ENCODE measurements at regions not wholly inside any gene's neighbourhood (a gene's known extent, or its start where the extent isn't known, plus 50 kb on each side); places are given as distances from the start of the nearest gene placed in this dataset.

DNA sequence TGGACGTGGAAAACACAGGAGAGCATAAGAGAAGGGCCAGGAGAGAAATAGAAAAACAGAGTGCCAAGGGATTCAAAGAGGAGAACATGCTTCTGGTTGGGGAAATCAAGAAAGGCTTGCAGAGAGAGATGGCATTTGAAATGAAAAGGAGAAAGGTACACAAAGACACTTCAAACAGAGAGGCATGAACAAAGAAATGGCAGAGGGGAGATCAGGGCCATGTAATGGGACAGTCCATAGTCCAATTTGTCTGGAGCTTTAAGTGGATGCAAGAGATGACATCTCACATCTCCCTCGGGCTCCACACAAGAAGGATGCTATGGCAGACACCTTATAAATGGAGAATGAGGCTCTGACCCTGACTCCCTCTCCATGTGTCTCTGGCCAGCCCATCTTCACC, 331.1 kb downstream of the MLLT3 start:
- Histone ChIP-seq H3K27ac (ENCODE audit: low read length) (no peak overlapping the region), H3K36me3 (ENCODE audit: control insufficient read depth, insufficient read depth, low read length) (no peaks in the 10 kb centered on the region), H3K4me3 (ENCODE audit: low read length) (no peak overlapping the region), H3K27me3 (ENCODE audit: control insufficient read depth, insufficient read depth, low read length) (peaks cover 2% of the 10 kb centered on the region), H3K9me3 (replicated peaks; ENCODE audit: control insufficient read depth, low read depth, low read length) (peaks cover 2% of the 10 kb centered on the region), H3K4me1 (ENCODE audit: control insufficient read depth, insufficient read depth, low read length) (peaks cover 17% of the 10 kb centered on the region)
- no peak for DNase-seq
- WGBS (ENCODE audit: insufficient coverage) = 60% methylated on average over 2 of the region's 2 CpGs

DNA sequence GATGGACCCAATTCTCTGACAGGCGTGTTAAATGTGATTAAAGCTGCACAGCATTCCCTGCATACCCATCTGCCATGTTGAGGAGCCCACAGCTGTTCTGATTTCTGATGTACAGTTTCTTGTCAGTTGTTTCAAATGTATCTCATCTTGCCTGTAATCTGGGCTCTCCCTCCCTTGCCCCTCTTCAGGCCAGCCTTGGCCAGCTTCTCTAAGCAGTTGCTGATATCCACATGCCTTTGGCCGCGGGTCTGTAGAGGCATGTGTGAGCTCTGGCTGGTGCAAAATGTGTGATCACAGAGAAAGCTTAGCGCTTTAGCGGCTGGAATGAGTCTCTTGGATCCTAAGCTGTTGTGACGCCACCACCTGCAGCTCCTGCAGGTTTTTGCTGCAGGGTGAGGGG, 332.0 kb downstream of the MLLT3 start:
- WGBS (ENCODE audit: insufficient coverage) = 63% methylated on average over 5 of the region's 6 CpGs
- Histone ChIP-seq H3K9me3 (replicated peaks; ENCODE audit: control insufficient read depth, low read depth, low read length) (peaks cover 2% of the 10 kb centered on the region), H3K4me1 (ENCODE audit: control insufficient read depth, insufficient read depth, low read length) (peaks cover 17% of the 10 kb centered on the region), H3K36me3 (ENCODE audit: control insufficient read depth, insufficient read depth, low read length) (no peaks in the 10 kb centered on the region), H3K4me3 (ENCODE audit: low read length) (no peak overlapping the region), H3K27ac (ENCODE audit: low read length) (peak overlapping the region; percentile 83), H3K27me3 (ENCODE audit: control insufficient read depth, insufficient read depth, low read length) (peaks cover 2% of the 10 kb centered on the region)
- DNase-seq = peak; percentile 87

DNA sequence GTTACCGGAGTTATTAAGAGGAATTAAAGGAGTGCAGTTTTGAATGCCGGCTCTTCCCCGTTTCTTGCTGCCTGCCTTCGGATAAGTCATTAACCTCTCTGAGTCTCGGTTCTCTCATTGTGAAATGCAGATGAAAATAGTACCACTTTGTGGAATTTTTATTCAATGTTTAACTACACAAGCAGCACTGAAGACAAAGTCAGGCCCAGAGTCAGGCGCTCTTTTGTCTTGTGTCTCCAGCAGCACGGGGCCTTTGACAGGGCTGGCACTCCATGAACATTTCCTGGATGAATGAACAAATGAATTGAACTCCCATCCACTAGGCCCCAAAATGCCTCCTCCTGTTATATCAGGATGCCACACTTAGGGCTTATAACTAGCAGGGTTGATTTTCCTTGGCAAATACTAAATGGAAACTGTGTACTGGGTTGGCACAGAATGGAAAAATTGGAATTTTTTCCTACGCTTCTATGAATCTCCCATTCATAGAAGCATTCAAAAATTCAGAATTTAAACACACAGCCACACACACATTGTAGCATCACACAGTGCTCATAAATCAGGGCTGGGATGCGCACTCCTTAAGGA, 332.8 kb downstream of the MLLT3 start:
- 63% methylated on average over 2 of the region's 9 CpGs for WGBS (ENCODE audit: insufficient coverage)
- Histone ChIP-seq H3K27ac (ENCODE audit: low read length) (peak overlapping the region; percentile 83), H3K36me3 (ENCODE audit: control insufficient read depth, insufficient read depth, low read length) (no peaks in the 10 kb centered on the region), H3K9me3 (replicated peaks; ENCODE audit: control insufficient read depth, low read depth, low read length) (peaks cover 2% of the 10 kb centered on the region), H3K4me3 (ENCODE audit: low read length) (no peak overlapping the region), H3K4me1 (ENCODE audit: control insufficient read depth, insufficient read depth, low read length) (peaks cover 17% of the 10 kb centered on the region), H3K27me3 (ENCODE audit: control insufficient read depth, insufficient read depth, low read length) (peaks cover 2% of the 10 kb centered on the region)
- DNase-seq = peak; percentile 65

DNA sequence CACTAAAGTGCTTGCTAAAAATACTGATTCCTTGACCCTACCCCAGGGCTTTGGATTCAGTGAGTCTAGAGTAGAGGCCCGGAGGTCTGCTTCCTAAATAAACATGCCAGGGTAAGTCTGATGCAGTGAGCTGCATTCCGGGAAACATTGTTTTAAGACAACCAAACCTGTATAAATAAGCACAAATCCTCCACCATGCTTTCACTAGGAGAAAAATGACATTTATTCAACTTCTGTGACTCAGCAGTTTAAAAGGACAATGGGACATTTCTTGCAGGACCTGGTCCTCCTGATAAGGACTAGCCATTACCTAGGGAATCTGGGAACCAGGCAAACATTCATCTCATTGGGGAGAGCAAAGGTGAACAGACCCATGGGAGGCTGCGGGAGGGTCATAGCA, 335.3 kb downstream of the MLLT3 start:
- WGBS (ENCODE audit: insufficient coverage) = 100% methylated on average over 1 of the region's 3 CpGs
- Histone ChIP-seq H3K4me3 (ENCODE audit: low read length) (no peak overlapping the region), H3K27me3 (ENCODE audit: control insufficient read depth, insufficient read depth, low read length) (no peaks in the 10 kb centered on the region), H3K36me3 (ENCODE audit: control insufficient read depth, insufficient read depth, low read length) (no peaks in the 10 kb centered on the region), H3K27ac (ENCODE audit: low read length) (no peak overlapping the region), H3K4me1 (ENCODE audit: control insufficient read depth, insufficient read depth, low read length) (peaks cover 17% of the 10 kb centered on the region), H3K9me3 (replicated peaks; ENCODE audit: control insufficient read depth, low read depth, low read length) (peaks cover 2% of the 10 kb centered on the region)
- DNase-seq = no peak

DNA sequence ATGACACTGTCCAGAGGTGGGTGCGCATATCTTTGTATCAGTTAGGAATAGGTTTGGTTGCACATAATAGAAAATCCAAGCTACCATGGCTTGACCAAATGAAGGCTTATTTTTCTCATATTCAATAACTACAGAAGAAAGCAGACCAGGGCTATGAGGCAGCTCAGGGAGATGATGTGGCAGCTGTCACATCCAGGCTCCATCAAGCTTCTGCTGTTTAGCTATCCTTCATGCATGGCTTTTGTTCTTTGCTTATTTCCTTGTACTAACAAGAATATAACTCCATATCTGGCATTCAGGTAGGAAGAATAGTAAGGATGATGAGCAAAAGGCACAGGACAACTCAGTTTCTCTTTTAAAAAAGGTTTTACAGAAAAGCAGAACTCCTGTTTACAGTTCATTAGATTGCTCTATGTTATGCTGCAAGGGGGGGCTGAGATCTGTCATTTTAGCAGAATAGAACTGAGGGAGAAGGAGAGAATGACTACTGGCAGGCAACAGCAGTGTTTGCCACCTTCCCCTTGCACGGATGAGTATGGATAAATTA, 336.1 kb downstream of the MLLT3 start:
- Histone ChIP-seq H3K4me1 (ENCODE audit: control insufficient read depth, insufficient read depth, low read length) (peaks cover 17% of the 10 kb centered on the region), H3K4me3 (ENCODE audit: low read length) (no peak overlapping the region), H3K36me3 (ENCODE audit: control insufficient read depth, insufficient read depth, low read length) (no peaks in the 10 kb centered on the region), H3K27ac (ENCODE audit: low read length) (no peak overlapping the region), H3K27me3 (ENCODE audit: control insufficient read depth, insufficient read depth, low read length) (no peaks in the 10 kb centered on the region), H3K9me3 (replicated peaks; ENCODE audit: control insufficient read depth, low read depth, low read length) (peaks cover 2% of the 10 kb centered on the region)
- DNase-seq = no peak
- WGBS (ENCODE audit: insufficient coverage) = 100% methylated on average over 1 of the region's 2 CpGs

DNA sequence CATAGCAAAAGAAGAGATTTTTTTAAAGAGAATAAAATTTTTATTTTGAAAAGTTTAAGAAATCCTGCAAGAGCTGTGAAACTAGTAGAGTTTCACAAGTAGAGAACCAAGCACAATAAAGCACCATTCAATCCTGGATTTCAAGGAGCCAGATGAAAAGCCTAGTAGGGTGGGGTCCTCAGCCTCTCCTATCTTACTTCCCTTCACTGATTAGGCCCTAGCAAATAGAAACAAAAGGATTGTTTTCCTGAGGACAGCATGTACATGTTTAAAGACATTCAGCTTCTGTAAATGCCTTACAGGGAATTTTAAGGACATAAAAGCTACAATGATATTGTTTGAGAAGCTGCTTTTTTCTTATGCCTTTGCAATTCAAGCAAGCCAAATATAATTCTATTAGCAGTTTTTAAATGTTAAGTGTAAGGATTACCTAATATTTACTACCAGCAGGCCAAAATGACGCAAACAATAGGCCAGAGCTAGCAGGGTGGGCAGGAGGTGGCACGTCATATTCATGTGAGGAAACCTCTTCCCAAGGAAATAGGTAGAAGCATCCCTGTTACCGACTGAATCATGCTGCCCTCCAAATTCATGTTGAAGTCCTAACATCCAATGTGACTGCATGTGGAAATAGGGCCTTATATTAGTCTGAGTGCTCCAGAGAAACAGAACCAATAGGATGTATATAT, 337.6 kb downstream of the MLLT3 start:
- WGBS (ENCODE audit: insufficient coverage) = no CpG with 5 or more reads among the region's 3 CpGs
- H3K27ac ChIP-seq (ENCODE audit: low read length) = no peak overlapping the region

DNA sequence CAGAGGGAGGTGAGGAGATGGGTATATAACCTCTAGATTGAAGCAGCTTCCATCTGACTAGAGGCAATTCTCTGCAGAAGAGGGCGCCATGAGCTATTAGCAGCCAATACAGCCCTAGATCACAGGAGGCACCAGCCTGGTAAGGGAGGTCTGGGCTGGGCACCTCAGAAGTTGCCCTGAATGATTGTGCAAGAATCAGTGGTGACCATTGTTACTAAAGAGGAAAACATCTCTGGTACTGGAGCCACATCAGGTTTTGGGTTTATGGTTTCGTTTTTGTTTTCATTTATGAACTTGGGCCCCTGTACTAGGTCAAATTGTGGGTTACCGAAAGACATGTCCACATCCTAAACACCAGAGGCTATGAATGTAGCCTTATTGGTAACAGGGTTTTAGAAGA, 342.0 kb downstream of the MLLT3 start:
- Histone ChIP-seq H3K4me3 (ENCODE audit: low read length) (no peak overlapping the region), H3K27me3 (ENCODE audit: control insufficient read depth, insufficient read depth, low read length) (no peaks in the 10 kb centered on the region), H3K27ac (ENCODE audit: low read length) (no peak overlapping the region), H3K9me3 (replicated peaks; ENCODE audit: control insufficient read depth, low read depth, low read length) (peaks cover 5% of the 10 kb centered on the region), H3K36me3 (ENCODE audit: control insufficient read depth, insufficient read depth, low read length) (no peaks in the 10 kb centered on the region), H3K4me1 (ENCODE audit: control insufficient read depth, insufficient read depth, low read length) (no peaks in the 10 kb centered on the region)
- 83% methylated on average over 1 of the region's 3 CpGs for WGBS (ENCODE audit: insufficient coverage)
- DNase-seq = no peak

More for the DNA sequence above, 337.6 kb downstream of the MLLT3 start:
- no peak for DNase-seq
- Histone ChIP-seq H3K9me3 (replicated peaks; ENCODE audit: control insufficient read depth, low read depth, low read length) (peaks cover 2% of the 10 kb centered on the region), H3K36me3 (ENCODE audit: control insufficient read depth, insufficient read depth, low read length) (no peaks in the 10 kb centered on the region), H3K4me3 (ENCODE audit: low read length) (no peak overlapping the region), H3K4me1 (ENCODE audit: control insufficient read depth, insufficient read depth, low read length) (peaks cover 6% of the 10 kb centered on the region), H3K27me3 (ENCODE audit: control insufficient read depth, insufficient read depth, low read length) (no peaks in the 10 kb centered on the region)

DNA sequence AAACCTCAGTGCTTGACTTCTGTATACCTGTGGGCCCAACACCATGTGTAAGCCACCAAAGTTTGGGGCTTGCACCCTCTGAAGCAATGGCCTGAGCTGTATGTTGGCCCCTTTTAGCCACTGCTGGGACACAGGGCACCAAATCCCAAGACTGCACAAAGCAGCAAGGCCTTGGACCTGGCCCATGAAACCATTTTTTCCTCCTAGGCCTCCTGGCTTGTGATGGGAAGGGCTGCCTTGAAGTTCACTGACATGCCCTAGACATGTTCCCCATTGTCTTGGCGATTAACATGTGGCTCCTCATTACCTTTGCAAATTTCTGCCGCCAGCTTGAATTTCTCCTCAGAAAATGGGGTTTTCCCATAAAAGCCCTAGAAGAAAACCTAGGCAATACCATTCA, 345.5 kb downstream of the MLLT3 start:
- Histone ChIP-seq H3K27ac (ENCODE audit: low read length) (no peak overlapping the region), H3K27me3 (ENCODE audit: control insufficient read depth, insufficient read depth, low read length) (no peaks in the 10 kb centered on the region), H3K4me1 (ENCODE audit: control insufficient read depth, insufficient read depth, low read length) (no peaks in the 10 kb centered on the region), H3K36me3 (ENCODE audit: control insufficient read depth, insufficient read depth, low read length) (no peaks in the 10 kb centered on the region), H3K4me3 (ENCODE audit: low read length) (no peak overlapping the region), H3K9me3 (replicated peaks; ENCODE audit: control insufficient read depth, low read depth, low read length) (peaks cover 5% of the 10 kb centered on the region)
- 69% methylated on average over 2 of the region's 2 CpGs for WGBS (ENCODE audit: insufficient coverage)
- DNase-seq = no peak

DNA sequence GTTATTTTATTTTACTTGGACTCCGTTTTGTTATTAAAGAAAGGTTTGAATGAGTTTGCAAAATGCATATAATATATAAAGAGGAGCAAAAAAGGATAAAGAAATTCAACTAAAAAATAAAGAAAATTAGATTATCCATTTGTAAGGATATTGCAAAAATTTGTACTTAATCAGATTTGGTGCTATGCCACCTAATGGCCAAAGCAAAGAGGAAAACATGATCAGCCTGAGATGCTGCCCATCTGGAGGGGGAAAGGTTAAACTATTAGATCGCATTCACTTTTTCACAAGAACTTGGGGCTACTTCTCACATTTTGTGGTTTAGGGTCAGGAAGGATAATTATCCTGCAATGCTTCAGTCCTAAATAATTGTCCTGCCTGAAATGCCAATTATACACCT, 350.6 kb downstream of the MLLT3 start:
- H3K27ac ChIP-seq (ENCODE audit: low read length) = no peak overlapping the region
- no peak overlapping the region for H3K4me3 ChIP-seq (ENCODE audit: low read length)
- H3K4me1 ChIP-seq (ENCODE audit: control insufficient read depth, insufficient read depth, low read length) = no peaks in the 10 kb centered on the region
- no peaks in the 10 kb centered on the region for H3K36me3 ChIP-seq (ENCODE audit: control insufficient read depth, insufficient read depth, low read length)
- no CpG with 5 or more reads among the region's 2 CpGs for WGBS (ENCODE audit: insufficient coverage)
- H3K27me3 ChIP-seq (ENCODE audit: control insufficient read depth, insufficient read depth, low read length) = no peaks in the 10 kb centered on the region
- DNase-seq = no peak
- H3K9me3 ChIP-seq (replicated peaks; ENCODE audit: control insufficient read depth, low read depth, low read length) = peaks cover 3% of the 10 kb centered on the region

DNA sequence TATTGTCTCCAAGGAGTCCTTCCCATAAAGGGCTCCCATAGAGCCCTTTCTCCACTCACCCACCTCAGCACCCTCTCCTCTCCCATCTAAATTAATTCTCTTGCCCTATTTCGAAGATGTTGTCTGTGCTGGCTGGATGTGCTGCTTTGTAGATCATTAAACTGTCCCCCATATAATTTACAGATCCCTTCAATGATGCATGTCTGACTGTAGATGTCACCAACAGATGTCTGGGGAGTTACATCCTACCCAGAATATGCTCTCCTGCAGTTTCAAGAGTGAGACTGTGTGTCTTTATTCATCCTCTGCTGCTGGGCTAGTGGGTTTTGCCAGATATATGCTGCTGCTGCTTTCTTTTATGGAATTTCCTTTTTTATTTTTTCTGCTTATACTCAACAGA, 351.2 kb downstream of the MLLT3 start:
- H3K27ac ChIP-seq (ENCODE audit: low read length) = no peak overlapping the region
- H3K9me3 ChIP-seq (replicated peaks; ENCODE audit: control insufficient read depth, low read depth, low read length) = no peaks in the 10 kb centered on the region
- no peaks in the 10 kb centered on the region for H3K36me3 ChIP-seq (ENCODE audit: control insufficient read depth, insufficient read depth, low read length)
- H3K4me3 ChIP-seq (ENCODE audit: low read length) = no peak overlapping the region
- no peaks in the 10 kb centered on the region for H3K4me1 ChIP-seq (ENCODE audit: control insufficient read depth, insufficient read depth, low read length)
- no peaks in the 10 kb centered on the region for H3K27me3 ChIP-seq (ENCODE audit: control insufficient read depth, insufficient read depth, low read length)
- WGBS (ENCODE audit: insufficient coverage) = no CpG with 5 or more reads among the region's 1 CpG
- peak; percentile 6 for DNase-seq
